GM12864 (cell line): ENCODE measurements at regions not wholly inside any gene's neighbourhood (a gene's known extent, or its start where the extent isn't known, plus 50 kb on each side); places are given as distances from the start of the nearest gene placed in this dataset.

Experiments
- DNase-seq: peaks from one replicate; pipeline ENCODE4 v3.0.0-alpha.2; 2011; ENCODE audit warnings: low read depth
- H3K4me3 ChIP-seq: 2 replicates; pipeline ENCODE4 v1.5.1; 2011; ENCODE audit warnings: mild to moderate bottlenecking, low read depth, low read length, control low read depth
- TF ChIP-seq, protein P1 (sequence below): IDR thresholded peaks from 2 replicates; pipeline ENCODE4 v1.5.1; 2011; ENCODE audit warnings: low read depth, mild to moderate bottlenecking, moderate library complexity, low read length, control low read depth, inconsistent platforms; ENCODE audit errors: missing control alignments

GRCh38 chr4:128603081-128603480, 206.4 kb upstream of the JADE1 start:
- TF ChIP-seq, protein P1, sequence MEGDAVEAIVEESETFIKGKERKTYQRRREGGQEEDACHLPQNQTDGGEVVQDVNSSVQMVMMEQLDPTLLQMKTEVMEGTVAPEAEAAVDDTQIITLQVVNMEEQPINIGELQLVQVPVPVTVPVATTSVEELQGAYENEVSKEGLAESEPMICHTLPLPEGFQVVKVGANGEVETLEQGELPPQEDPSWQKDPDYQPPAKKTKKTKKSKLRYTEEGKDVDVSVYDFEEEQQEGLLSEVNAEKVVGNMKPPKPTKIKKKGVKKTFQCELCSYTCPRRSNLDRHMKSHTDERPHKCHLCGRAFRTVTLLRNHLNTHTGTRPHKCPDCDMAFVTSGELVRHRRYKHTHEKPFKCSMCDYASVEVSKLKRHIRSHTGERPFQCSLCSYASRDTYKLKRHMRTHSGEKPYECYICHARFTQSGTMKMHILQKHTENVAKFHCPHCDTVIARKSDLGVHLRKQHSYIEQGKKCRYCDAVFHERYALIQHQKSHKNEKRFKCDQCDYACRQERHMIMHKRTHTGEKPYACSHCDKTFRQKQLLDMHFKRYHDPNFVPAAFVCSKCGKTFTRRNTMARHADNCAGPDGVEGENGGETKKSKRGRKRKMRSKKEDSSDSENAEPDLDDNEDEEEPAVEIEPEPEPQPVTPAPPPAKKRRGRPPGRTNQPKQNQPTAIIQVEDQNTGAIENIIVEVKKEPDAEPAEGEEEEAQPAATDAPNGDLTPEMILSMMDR = no peak
- DNase-seq = no peak
- H3K4me3 ChIP-seq = no peak overlapping the region

- no peak for DNase-seq
- TF ChIP-seq, protein P1 = no peak
- H3K4me3 ChIP-seq = no peak overlapping the region
These were observed 207.4 kb upstream of the JADE1 start for GRCh38 chr4:128601991-128602695.

DNA sequence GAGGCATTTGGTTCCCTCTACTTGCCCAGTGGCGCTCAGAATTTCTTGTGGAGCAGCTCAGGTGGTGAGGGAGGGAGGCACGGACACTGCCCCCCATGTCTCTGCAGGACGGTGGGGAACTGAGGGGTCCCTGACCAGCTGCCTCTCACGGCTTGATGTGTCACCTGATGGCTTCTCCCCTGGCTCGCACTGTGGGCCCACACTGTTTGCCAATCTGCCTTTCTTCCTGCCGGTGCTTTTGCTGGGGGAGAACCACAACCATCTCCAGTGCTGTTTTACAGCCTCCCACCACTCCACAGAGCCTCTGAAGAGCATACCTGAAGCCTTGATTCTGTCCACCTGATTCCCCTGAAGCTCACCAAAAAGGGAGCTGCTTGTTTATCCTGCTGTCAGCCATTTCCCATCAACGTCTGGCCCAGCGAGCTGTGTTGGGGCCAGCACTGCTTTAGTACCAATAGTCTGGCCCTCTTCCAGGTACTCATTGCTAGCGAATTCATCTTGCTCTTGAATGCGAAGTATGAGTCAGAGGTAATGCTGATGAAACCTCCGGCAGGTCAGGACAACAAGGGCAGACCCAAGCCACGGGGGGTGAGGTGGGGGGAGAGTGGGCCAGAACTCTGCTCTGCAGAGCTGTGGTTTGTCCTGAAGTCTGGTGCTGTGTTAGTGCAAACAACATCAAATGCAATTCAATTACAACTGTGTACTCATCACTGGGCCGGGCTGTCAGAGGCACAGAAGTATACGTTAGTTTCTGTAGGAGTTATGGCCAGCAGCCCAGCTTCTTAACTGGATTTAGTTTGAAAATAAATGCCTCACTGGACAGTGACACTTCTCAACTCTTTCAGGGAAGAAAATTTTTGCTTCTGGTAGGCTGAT, 208.3 kb upstream of the JADE1 start:
- no peak overlapping the region for H3K4me3 ChIP-seq
- TF ChIP-seq, protein P1 = no peak
- no peak for DNase-seq

DNA sequence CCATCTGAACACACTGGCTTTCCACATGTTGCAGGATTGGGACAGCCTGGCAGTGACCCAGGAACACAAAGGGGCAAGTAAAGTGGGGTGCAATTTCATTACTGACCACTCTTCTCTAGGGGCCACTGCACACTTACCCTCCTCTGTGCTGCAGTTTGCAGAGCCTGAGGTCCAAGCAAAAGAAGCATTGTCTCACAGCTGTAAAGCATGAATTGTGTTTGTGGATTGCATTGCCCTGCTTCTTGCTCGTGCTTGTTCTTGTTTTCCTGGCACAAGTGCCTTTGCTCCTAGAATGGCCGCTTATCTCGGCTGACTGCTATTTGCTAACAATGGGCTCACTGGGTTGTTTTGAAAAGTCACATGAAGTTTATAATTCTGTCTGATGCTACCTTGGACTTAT, 209.1 kb upstream of the JADE1 start:
- H3K4me3 ChIP-seq = no peak overlapping the region
- TF ChIP-seq, protein P1 = no peak
- DNase-seq = no peak

DNA sequence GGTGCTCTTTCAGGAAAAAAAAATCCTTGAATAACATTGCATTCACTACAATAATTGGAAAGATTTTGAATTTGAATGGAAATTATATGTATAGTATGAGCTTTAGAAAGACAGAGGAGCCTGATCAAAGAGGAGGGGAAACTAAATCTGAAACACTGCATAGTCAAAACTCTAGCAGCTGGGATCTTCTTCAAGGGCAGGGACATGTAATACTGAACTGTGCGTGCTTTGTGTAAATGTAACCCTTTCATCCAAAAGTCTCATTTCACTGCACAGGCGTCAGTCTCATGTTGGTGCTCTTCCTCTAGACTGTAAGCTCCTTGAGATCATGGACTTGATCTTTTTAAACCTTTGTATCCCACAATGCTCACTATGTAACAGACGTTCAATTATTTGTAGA, 212.0 kb upstream of the JADE1 start:
- DNase-seq = no peak
- TF ChIP-seq, protein P1 = no peak
- no peak overlapping the region for H3K4me3 ChIP-seq

DNA sequence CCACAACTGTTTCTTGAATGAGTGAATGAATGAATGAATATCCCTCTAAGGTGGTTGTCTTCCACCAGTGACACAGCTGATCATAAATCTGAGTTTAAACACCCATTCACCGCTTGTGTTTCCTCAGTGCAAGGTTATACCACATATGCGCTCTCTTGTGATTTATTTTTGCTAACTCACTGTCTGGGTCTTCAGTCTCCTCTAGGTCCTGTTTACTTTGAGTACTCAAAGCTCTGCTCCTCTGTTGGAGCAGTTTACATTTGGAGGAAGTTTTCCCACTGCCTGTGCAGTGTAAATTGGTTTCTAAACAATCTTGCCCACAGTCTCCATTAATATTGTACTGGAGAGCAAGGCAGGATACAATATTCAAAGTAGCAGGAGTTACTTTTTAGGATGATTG, 212.6 kb upstream of the JADE1 start:
- TF ChIP-seq, protein P1 = no peak
- no peak for DNase-seq
- H3K4me3 ChIP-seq = no peak overlapping the region
